Activated naive CD4-positive, alpha-beta T cell treated with anti-CD3 and anti-CD28 coated beads, Interleukin-2, amount 10 ng/mL, durations not matched to agents 7 days and 5 days (primary cell): ENCODE measurements at regions not wholly inside any gene's neighbourhood (a gene's known extent, or its start where the extent isn't known, plus 50 kb on each side); places are given as distances from the start of the nearest gene placed in this dataset.
"Not testable (repeated sequence)": the region's sequence is repeated elsewhere in the genome, so short reads cannot be mapped to it uniquely, and the experiment has no call there.

Experiments used
- CTCF ChIA-PET: fragments of 350-600 bp; sonication (Branson Sonifier 250); formaldehyde crosslinking; loops from one replicate; lab custom pipeline; 2021; ENCODE audit warnings: antibody characterized with exemption; lab: Charles Lee
- DNase-seq: peaks from one replicate; pipeline ENCODE4 v3.0.0-alpha.2; 2020
- H3K27ac Mint-ChIP-seq: one replicate; pipeline ENCODE4 v1.8.0; 2021; ENCODE audit warnings: mild to moderate bottlenecking, moderate library complexity, mixed read lengths
- H3K27me3 Mint-ChIP-seq: one replicate; pipeline ENCODE4 v1.8.0; 2021; ENCODE audit warnings: mild to moderate bottlenecking, mixed read lengths
- H3K36me3 Mint-ChIP-seq: one replicate; pipeline ENCODE4 v1.8.0; 2021; ENCODE audit warnings: mixed read lengths
- H3K4me1 Mint-ChIP-seq: one replicate; pipeline ENCODE4 v1.8.0; 2021; ENCODE audit warnings: mixed read lengths
- H3K4me3 Mint-ChIP-seq: one replicate; pipeline ENCODE4 v1.8.0; 2021; ENCODE audit warnings: mild to moderate bottlenecking, moderate library complexity, mixed read lengths
- H3K9me3 Mint-ChIP-seq: one replicate; pipeline ENCODE4 v1.8.0; 2021; ENCODE audit warnings: mixed read lengths

- CTCF ChIA-PET, result no interaction called here
- no peaks in the 10 kb centered on the region for H3K9me3 Mint-ChIP-seq
- no peaks in the 10 kb centered on the region for H3K27me3 Mint-ChIP-seq
- DNase-seq, result no peak
- no peaks in the 10 kb centered on the region for H3K4me1 Mint-ChIP-seq
- H3K4me3 Mint-ChIP-seq, result no peak overlapping the region
- no peaks in the 10 kb centered on the region for H3K36me3 Mint-ChIP-seq
- no peak overlapping the region for H3K27ac Mint-ChIP-seq
Measured at GRCh38 chr4:3644849-3645627, 112.8 kb upstream of the LRPAP1 start.

DNA sequence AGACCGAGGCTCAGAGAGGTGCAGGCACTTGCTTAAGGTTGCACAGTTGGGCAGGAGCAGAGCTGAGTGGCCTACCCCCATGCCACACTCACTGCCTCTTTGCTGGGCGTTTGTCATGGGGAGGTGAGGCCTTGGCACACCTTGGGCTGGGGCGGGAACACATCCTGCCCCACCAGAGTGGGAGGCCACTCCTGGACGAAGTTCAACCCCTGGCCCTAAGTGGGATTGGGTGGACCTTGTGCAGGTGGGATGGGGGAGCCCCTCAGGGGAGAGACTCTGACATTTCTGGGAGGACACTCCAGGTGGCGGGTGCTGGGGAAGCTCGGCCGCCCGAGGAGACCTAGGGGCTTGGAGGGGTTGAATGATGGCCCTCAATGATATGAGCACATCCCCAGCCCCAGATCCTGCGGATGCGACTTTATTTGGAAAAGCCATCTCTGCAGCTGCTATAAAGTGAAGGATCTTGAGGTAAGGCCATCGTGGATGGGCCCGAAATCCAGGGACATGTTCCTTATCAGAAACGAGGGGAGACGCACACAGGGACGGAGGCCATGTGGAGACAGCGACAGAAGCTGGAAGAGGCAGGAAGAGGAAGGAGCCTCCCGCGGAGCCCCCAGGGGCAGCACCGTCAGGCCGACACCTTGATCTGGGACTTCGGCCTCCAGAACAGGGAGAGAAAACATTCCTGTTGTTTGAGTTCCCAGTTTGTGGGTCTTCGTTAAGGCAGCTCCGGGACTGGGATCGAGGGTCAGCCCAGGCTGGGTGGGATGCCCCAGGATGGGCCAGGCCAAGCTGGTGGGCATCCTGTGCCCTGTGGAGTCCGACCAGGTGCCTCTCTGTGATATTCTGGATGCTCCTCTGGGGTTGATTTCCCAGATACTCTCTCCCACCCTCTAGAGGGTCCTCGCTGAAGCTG, 111.6 kb upstream of the LRPAP1 start:
- CTCF ChIA-PET, result no interaction called here
- H3K4me1 Mint-ChIP-seq, result no peaks in the 10 kb centered on the region
- H3K4me3 Mint-ChIP-seq, result no peak overlapping the region
- H3K9me3 Mint-ChIP-seq, result no peaks in the 10 kb centered on the region
- no peak overlapping the region for H3K27ac Mint-ChIP-seq
- no peaks in the 10 kb centered on the region for H3K36me3 Mint-ChIP-seq
- no peaks in the 10 kb centered on the region for H3K27me3 Mint-ChIP-seq
- DNase-seq, result no peak

- no peaks in the 10 kb centered on the region for H3K4me1 Mint-ChIP-seq
- no peaks in the 10 kb centered on the region for H3K9me3 Mint-ChIP-seq
- no peaks in the 10 kb centered on the region for H3K27me3 Mint-ChIP-seq
- no peak overlapping the region for H3K27ac Mint-ChIP-seq
- DNase-seq, result no peak
- no peak overlapping the region for H3K4me3 Mint-ChIP-seq
- no peaks in the 10 kb centered on the region for H3K36me3 Mint-ChIP-seq
- CTCF ChIA-PET, result no interaction called here
Measured at GRCh38 chr4:3642806-3643517, 110.7 kb upstream of the LRPAP1 start.

- Mint-ChIP-seq H3K36me3 (no peaks in the 10 kb centered on the region), H3K4me3 (no peak overlapping the region), H3K27ac (no peak overlapping the region), H3K27me3 (peaks cover 2% of the 10 kb centered on the region), H3K4me1 (no peaks in the 10 kb centered on the region), H3K9me3 (no peaks in the 10 kb centered on the region)
- DNase-seq, result no peak
- CTCF ChIA-PET, result no interaction called here
Measured at GRCh38 chr4:3642056-3642630, 109.9 kb upstream of the LRPAP1 start.

DNA sequence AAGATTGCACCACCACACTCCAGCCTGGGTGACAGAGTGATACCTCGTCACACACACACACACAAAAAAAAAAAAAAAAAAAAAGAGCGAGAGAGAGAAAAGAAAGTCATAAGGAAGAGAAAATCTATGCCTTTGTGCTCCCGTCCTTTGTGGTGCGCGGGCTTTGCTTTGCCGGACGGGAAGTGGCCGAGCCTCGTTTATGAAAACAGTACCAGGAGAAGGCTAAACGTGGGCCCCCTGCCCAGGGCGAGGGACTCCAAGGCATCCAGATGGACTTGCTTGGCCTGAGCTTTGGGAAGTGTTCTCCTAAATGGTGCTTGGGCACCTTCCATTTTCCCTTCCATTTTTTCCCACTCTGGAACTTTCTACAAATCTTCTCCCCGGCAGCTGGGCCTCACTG, 109.3 kb upstream of the LRPAP1 start:
- CTCF ChIA-PET, result no interaction called here
- Mint-ChIP-seq H3K9me3 (no peaks in the 10 kb centered on the region), H3K27me3 (peaks cover 3% of the 10 kb centered on the region), H3K27ac (no peak overlapping the region), H3K36me3 (no peaks in the 10 kb centered on the region), H3K4me3 (no peak overlapping the region), H3K4me1 (no peaks in the 10 kb centered on the region)
- DNase-seq, result no peak

DNA sequence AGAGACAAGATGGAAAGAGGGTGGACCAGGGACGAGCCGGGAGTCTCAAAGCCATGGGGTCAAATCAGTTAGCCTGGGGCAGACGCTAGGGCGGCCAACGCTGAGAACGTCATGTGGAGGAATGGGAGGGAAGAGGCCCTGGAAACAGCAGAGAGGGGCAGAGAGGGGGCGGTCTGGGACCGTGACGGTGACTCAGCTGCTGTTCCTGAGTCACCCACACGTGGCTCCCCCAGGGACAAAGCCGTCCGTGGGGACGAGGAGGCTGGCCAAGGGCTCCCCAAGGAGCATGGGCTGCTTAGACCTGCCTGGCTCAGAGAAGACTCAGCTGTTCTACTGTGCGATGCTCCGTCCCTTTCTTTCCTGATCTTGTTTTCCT, 108.4 kb upstream of the LRPAP1 start:
- DNase-seq, result no peak
- Mint-ChIP-seq H3K27me3 (peaks cover 3% of the 10 kb centered on the region), H3K36me3 (no peaks in the 10 kb centered on the region), H3K27ac (no peak overlapping the region), H3K9me3 (no peaks in the 10 kb centered on the region), H3K4me3 (no peak overlapping the region), H3K4me1 (no peaks in the 10 kb centered on the region)
- CTCF ChIA-PET, result no interaction called here

DNA sequence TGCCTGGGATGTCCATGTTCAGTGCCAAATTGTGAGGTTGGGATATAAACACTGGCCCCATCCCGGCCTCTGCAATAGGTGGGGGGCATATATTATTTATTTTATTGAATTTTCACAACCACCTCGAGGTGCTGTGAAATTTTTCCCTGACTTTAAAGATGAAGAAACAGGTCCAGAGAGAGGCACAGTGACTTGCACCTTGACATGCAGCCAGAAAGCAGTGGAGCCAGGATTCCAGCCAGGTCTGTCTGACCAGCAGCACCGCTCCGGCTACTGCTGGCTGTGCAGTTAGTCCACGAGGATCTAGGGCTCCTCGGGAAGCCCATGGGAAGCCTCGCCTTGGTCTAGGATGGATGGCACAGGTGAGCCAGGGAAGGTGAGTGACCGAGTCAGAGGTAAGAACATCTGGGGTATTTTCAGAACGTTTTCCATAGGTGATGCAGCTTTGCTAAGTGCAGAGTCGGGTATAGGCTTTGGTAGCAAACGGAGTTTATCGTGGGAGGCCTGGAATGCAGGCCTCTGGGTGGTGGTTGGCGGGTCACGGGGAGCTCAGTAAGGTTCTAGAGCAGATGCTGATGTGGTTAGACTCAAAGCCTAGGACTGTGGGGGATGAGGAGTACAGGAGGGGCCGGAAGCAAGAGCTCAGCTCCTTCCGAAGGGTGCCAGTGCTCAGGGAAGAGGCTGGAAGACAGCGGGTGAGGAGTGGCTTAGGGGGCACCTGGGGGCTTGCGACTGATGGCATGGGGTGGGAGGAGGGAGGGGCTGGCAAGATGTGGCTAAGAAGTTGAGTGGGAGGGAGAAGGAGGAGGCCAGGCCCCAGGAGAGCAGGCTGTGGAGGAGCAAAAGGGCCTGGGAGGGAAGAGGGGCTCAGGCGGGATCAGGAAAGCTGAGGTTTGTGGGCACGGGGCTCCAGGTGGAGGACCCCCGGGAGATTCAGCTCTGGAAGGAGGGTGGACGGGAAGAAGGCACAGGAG, 107.7 kb upstream of the LRPAP1 start:
- Mint-ChIP-seq H3K9me3 (no peaks in the 10 kb centered on the region), H3K27ac (no peak overlapping the region), H3K36me3 (no peaks in the 10 kb centered on the region), H3K4me1 (no peaks in the 10 kb centered on the region), H3K27me3 (peaks cover 3% of the 10 kb centered on the region), H3K4me3 (no peak overlapping the region)
- CTCF ChIA-PET, result no interaction called here
- DNase-seq, result no peak

DNA sequence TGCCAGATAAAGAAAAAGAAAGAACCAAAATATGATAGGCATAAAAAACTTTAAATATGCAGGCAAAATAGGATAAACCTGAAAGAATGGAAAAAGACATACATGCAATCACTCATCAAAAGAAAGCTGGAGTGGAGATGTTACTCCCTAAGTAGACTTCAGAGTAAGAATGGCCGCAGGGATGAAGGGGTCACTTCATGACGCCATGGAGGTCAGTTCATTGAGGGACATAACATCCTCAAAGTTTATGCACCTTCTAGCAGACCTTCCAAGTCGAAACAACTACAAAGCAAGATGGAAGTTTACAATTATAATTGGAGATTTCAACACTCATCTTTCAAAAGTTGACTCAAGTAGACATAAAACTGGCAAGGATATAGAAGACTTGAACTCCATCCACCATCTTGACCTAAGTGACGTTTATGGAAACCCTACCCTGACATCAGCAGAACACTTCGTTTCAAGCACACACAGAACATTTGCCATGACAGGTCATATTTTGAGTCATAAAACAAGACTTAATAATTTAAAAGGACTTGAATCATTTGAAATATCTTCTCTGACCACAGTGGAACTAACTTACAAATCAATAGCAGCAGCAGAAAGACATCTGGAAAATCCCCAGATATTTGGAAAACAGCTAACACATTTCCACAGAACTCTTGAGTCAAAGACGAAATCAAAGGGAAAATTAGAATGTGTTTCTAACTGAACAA, 106.0 kb upstream of the LRPAP1 start:
- Mint-ChIP-seq H3K9me3 (no peaks in the 10 kb centered on the region), H3K4me1 (no peaks in the 10 kb centered on the region), H3K4me3 (no peak overlapping the region), H3K27me3 (peaks cover 3% of the 10 kb centered on the region), H3K27ac (no peak overlapping the region), H3K36me3 (no peaks in the 10 kb centered on the region)
- CTCF ChIA-PET, result no interaction called here
- no peak for DNase-seq

DNA sequence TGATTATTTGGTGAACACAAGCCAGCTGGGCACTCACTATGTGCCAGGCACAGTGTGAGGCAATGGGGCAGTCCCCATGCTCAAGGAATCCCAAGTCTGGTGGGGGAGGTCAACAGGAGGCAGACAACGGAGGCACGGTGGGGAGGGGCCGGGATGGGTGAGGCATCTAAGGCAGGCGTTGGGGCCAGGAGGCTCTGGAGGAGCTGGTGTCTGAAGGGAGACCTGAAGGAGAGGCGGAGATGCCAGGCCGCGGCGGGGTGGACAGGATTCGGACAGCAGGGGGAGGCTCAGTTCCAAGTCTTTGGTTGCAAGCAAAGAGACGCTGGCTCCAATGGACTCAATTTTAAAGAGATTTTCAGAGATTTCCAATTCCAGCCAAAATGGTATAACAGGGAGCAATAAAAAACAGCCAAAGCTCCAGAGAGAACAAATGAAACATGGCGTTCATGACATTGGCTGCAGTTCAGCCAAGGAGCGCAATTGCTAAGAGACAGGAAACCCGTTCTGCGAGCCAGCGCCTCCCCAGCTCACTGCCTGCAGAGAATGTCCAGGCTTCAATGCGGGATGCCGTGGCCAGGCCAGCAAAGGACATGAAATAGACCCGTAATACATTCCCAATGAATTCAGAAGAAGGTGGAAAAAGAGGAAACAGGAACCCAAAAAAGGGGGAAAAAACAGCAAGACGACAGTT, 105.2 kb upstream of the LRPAP1 start:
- no peaks in the 10 kb centered on the region for H3K4me1 Mint-ChIP-seq

GRCh38 chr4:3636646-3637320, 104.6 kb upstream of the LRPAP1 start:
- no peaks in the 10 kb centered on the region for H3K36me3 Mint-ChIP-seq
- no peak overlapping the region for H3K27ac Mint-ChIP-seq
- peaks cover 3% of the 10 kb centered on the region for H3K27me3 Mint-ChIP-seq
- H3K9me3 Mint-ChIP-seq, result no peaks in the 10 kb centered on the region
- CTCF ChIA-PET, result no interaction called here
- DNase-seq, result no peak
- H3K4me3 Mint-ChIP-seq, result no peak overlapping the region
- no peaks in the 10 kb centered on the region for H3K4me1 Mint-ChIP-seq

More for the DNA sequence above, 105.2 kb upstream of the LRPAP1 start:
- DNase-seq, result no peak
- CTCF ChIA-PET, result no interaction called here
- H3K27ac Mint-ChIP-seq, result no peak overlapping the region
- no peak overlapping the region for H3K4me3 Mint-ChIP-seq
- H3K9me3 Mint-ChIP-seq, result no peaks in the 10 kb centered on the region
- H3K36me3 Mint-ChIP-seq, result no peaks in the 10 kb centered on the region
- H3K27me3 Mint-ChIP-seq, result peaks cover 3% of the 10 kb centered on the region

GRCh38 chr4:3636020-3636419, 103.8 kb upstream of the LRPAP1 start:
- H3K27ac Mint-ChIP-seq, CTCF ChIA-PET, DNase-seq: not testable (repeated sequence)

More at GRCh38 chr4:3636020-3636419, 103.8 kb upstream of the LRPAP1 start:
- H3K36me3 Mint-ChIP-seq, H3K9me3 Mint-ChIP-seq, H3K4me1 Mint-ChIP-seq, H3K4me3 Mint-ChIP-seq, H3K27me3 Mint-ChIP-seq: not testable (repeated sequence)
